HL-60 (cell line): ENCODE measurements at regions not wholly inside any gene's neighbourhood (a gene's known extent, or its start where the extent isn't known, plus 50 kb on each side); places are given as distances from the start of the nearest gene placed in this dataset.
A peak's percentile ranks its signal among the peaks of the same experiment; 100 is the strongest.

Experiments used
- DNase-seq, 2 experiments: peaks; one replicate each; pipeline ENCODE4 v3.0.0-alpha.2; 2010 to 2020; ENCODE audit warnings: low read depth in 1 of 2, low spot score in 1 of 2
- H3K27ac ChIP-seq: fragments of 250-450 bp; sonication (Bioruptor Pico); replicated peaks from 2 replicates; pipeline ENCODE4 v1.5.1; 2020; ENCODE audit warnings: mild to moderate bottlenecking, moderate library complexity
- H3K27me3 ChIP-seq: fragments of 250-450 bp; sonication (Bioruptor Pico); 2 replicates; pipeline ENCODE4 v1.5.1; 2021; ENCODE audit warnings: mild to moderate bottlenecking, moderate library complexity; ENCODE audit not compliant: insufficient read depth, poor library complexity, severe bottlenecking
- H3K4me3 ChIP-seq: replicated peaks from 2 replicates; pipeline ENCODE4 v1.5.1; 2011; ENCODE audit warnings: mild to moderate bottlenecking, control low read depth, low read length; ENCODE audit not compliant: insufficient read depth
- GABPA ChIP-seq: IDR thresholded peaks from 2 replicates; pipeline ENCODE4 v1.6.1; 2012; ENCODE audit warnings: low read depth
- POLR2AphosphoS5 ChIP-seq: IDR thresholded peaks from 2 replicates; pipeline ENCODE4 v1.6.1; 2012; ENCODE audit warnings: low read depth
- SPI1 ChIP-seq: IDR thresholded peaks from 2 replicates; pipeline ENCODE4 v1.6.1; 2012; ENCODE audit warnings: low read depth, mild to moderate bottlenecking, borderline replicate concordance
- TF ChIP-seq, protein P1 (sequence below): IDR thresholded peaks from one replicate; pipeline ENCODE4 v1.5.1; 2011; ENCODE audit warnings: low read length, control low read depth, inconsistent platforms; ENCODE audit not compliant: insufficient read depth
- TF ChIP-seq, protein P2 (sequence below): IDR thresholded peaks from 2 replicates; pipeline ENCODE4 v1.6.1; 2012; ENCODE audit warnings: low read depth; ENCODE audit not compliant: insufficient replicate concordance

DNA sequence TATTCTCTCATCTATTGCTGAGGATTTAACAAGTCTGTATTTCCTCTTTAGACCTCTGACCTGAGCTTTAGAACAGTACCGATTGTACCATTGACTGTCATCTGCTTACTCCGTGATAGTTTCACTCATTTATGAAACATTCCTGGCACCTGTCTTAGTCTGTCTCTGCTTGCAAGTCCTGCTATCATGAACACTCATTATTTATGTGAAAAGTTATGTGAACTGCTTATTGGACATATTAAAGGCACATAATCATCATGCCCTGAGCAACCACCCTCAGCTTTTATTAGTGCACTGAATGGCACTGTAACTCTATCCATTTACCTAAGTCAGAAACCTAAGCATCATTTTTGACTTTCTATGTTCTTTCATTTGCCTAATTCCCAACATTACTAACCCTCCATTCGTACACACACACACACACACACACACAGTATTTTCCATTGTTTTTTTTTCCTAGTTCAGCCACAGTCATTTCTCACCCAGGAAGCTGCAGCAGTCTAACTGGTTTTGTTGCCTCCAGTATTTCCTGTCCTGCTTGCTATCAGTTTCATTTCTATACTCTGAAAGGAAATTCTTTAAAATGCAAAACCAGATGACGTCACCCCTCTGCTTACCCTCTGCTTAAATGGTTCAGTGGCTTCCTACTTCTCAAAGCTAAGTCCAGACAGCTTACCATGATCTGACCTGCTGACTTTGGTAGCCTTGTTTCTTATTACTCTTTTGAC lies 146.1 kb downstream of the HAUS1 start:
- no peaks in the 10 kb centered on the region for H3K27me3 ChIP-seq
- TF ChIP-seq SPI1, result no peak
- TF ChIP-seq GABPA, result no peak
- TF ChIP-seq, protein P1, sequence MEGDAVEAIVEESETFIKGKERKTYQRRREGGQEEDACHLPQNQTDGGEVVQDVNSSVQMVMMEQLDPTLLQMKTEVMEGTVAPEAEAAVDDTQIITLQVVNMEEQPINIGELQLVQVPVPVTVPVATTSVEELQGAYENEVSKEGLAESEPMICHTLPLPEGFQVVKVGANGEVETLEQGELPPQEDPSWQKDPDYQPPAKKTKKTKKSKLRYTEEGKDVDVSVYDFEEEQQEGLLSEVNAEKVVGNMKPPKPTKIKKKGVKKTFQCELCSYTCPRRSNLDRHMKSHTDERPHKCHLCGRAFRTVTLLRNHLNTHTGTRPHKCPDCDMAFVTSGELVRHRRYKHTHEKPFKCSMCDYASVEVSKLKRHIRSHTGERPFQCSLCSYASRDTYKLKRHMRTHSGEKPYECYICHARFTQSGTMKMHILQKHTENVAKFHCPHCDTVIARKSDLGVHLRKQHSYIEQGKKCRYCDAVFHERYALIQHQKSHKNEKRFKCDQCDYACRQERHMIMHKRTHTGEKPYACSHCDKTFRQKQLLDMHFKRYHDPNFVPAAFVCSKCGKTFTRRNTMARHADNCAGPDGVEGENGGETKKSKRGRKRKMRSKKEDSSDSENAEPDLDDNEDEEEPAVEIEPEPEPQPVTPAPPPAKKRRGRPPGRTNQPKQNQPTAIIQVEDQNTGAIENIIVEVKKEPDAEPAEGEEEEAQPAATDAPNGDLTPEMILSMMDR, result no peak
- no peak for TF ChIP-seq POLR2AphosphoS5
- TF ChIP-seq, protein P2, sequence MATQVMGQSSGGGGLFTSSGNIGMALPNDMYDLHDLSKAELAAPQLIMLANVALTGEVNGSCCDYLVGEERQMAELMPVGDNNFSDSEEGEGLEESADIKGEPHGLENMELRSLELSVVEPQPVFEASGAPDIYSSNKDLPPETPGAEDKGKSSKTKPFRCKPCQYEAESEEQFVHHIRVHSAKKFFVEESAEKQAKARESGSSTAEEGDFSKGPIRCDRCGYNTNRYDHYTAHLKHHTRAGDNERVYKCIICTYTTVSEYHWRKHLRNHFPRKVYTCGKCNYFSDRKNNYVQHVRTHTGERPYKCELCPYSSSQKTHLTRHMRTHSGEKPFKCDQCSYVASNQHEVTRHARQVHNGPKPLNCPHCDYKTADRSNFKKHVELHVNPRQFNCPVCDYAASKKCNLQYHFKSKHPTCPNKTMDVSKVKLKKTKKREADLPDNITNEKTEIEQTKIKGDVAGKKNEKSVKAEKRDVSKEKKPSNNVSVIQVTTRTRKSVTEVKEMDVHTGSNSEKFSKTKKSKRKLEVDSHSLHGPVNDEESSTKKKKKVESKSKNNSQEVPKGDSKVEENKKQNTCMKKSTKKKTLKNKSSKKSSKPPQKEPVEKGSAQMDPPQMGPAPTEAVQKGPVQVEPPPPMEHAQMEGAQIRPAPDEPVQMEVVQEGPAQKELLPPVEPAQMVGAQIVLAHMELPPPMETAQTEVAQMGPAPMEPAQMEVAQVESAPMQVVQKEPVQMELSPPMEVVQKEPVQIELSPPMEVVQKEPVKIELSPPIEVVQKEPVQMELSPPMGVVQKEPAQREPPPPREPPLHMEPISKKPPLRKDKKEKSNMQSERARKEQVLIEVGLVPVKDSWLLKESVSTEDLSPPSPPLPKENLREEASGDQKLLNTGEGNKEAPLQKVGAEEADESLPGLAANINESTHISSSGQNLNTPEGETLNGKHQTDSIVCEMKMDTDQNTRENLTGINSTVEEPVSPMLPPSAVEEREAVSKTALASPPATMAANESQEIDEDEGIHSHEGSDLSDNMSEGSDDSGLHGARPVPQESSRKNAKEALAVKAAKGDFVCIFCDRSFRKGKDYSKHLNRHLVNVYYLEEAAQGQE, result no peak
- DNase-seq, result peak; percentile 32 to 69
- no peak overlapping the region for H3K4me3 ChIP-seq
- H3K27ac ChIP-seq, result no peak overlapping the region; the same call in 1 of the 2 replicates

DNA sequence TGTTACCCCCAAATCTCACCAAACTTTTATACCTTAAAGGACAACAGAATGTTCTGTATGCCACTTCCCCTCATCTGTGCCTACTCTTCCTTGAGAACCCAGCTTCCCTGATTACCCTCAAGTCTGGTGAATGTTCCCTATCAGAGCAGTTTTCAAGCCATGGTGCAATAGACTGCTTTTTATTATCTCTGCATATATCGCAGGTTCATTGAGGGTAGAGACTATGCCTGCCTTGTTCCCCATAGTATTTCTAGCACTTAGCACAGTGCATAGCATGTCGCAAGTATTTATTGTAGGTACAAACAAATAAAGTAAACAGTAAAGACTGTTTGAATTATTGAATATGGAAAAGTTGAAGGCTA lies 146.6 kb downstream of the HAUS1 start:
- peak in 1 of 2 experiments; percentile 21 for DNase-seq
- 0 out of 2 replicates have a peak overlapping the region, but pooled peaks have one; percentile 1 for H3K27ac ChIP-seq
- no peaks in the 10 kb centered on the region for H3K27me3 ChIP-seq
- no peak overlapping the region for H3K4me3 ChIP-seq
- TF ChIP-seq SPI1 (peak; percentile 47; the same call in 1 of the 2 replicates), POLR2AphosphoS5 (no peak), GABPA (no peak)
- TF ChIP-seq, protein P2, result no peak
- TF ChIP-seq, protein P1, result no peak

DNA sequence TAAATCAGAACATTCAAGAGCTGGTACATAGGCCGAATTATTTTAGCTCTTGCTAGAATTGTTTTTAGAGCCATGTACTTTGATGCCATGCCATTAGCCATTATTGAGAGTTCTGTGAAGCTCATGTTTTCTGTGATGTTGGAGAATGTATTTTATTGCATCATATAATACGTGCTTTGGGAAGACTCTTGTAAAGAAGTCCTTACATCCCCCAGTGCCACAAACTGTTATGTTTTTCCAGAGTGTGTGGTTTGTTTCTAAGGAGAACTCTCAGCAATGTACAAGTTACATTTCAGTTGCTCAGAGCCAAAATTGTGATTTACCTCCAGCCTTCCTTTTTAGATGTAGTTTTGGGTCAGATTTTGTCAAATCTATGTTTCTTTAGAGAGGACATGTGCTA lies 148.6 kb downstream of the HAUS1 start:
- Histone ChIP-seq H3K4me3 (no peak overlapping the region), H3K27me3 (no peaks in the 10 kb centered on the region), H3K27ac (no peak overlapping the region)
- no peak for DNase-seq
- TF ChIP-seq, protein P1, result no peak
- no peak for TF ChIP-seq SPI1
- TF ChIP-seq GABPA, result no peak
- TF ChIP-seq, protein P2, result no peak
- no peak for TF ChIP-seq POLR2AphosphoS5
